Caco-2 (cell line): ENCODE measurements at regions not wholly inside any gene's neighbourhood (a gene's known extent, or its start where the extent isn't known, plus 50 kb on each side); places are given as distances from the start of the nearest gene placed in this dataset.

Experiments
- BruUV-seq: library from RNA; stranded (reverse); fragments of 400-500 nt; replicated peaks from 2 replicates; lab custom pipeline; 2021; lab: Mats Ljungman, UMichigan
- CTCF ChIA-PET: fragments of 300-600 bp; sonication (Branson Sonifier 250); formaldehyde crosslinking; loops from one replicate; lab custom pipeline; 2022; ENCODE audit warnings: antibody characterized with exemption; lab: Charles Lee
- POLR2A ChIA-PET: fragments of 300-600 bp; sonication (Branson Sonifier 250); formaldehyde crosslinking; loops from one replicate; lab custom pipeline; 2022; ENCODE audit warnings: antibody characterized with exemption; lab: Charles Lee
- DNase-seq, 2 experiments: peaks; one replicate each; pipeline versions ENCODE4 v3.0.0 to v3.0.0-alpha.2; 2020 to 2022
- H3K27me3 ChIP-seq: replicated peaks from 2 replicates; pipeline ENCODE4 v1.6.0; 2011; ENCODE audit warnings: low read length; ENCODE audit not compliant: control insufficient read depth, insufficient read depth
- H3K36me3 ChIP-seq: 2 replicates; pipeline ENCODE4 v1.5.1; 2011; ENCODE audit warnings: low read length; ENCODE audit not compliant: control insufficient read depth, insufficient read depth
- H3K4me1 ChIP-seq: fragments of 250-450 bp; sonication (Bioruptor Pico); 2 replicates; pipeline ENCODE4 v1.5.1; 2020; ENCODE audit warnings: mild to moderate bottlenecking
- H3K4me3 ChIP-seq: 2 replicates; pipeline ENCODE4 v1.5.1; 2011; ENCODE audit warnings: low read depth, mild to moderate bottlenecking, control low read depth, low read length
- H3K9me3 ChIP-seq: fragments of 250-450 bp; sonication (Bioruptor Pico); 2 replicates; pipeline ENCODE4 v1.5.1; 2020; ENCODE audit warnings: mild to moderate bottlenecking, moderate library complexity
- H3K27ac Mint-ChIP-seq: one replicate; pipeline ENCODE4 v1.8.0; 2022; ENCODE audit warnings: mixed read lengths; ENCODE audit not compliant: unreplicated experiment
- H3K27me3 Mint-ChIP-seq: one replicate; pipeline ENCODE4 v1.8.0; 2022; ENCODE audit warnings: mixed read lengths; ENCODE audit not compliant: insufficient read depth, unreplicated experiment
- H3K36me3 Mint-ChIP-seq: one replicate; pipeline ENCODE4 v1.8.0; 2022; ENCODE audit warnings: mild to moderate bottlenecking, mixed read lengths; ENCODE audit not compliant: insufficient read depth, unreplicated experiment
- H3K4me1 Mint-ChIP-seq: one replicate; pipeline ENCODE4 v1.8.0; 2022; ENCODE audit warnings: low read depth, mixed read lengths; ENCODE audit not compliant: unreplicated experiment
- H3K4me3 Mint-ChIP-seq: one replicate; pipeline ENCODE4 v1.8.0; 2022; ENCODE audit warnings: mild to moderate bottlenecking, moderate library complexity, mixed read lengths; ENCODE audit not compliant: unreplicated experiment
- H3K9me3 Mint-ChIP-seq: one replicate; pipeline ENCODE4 v1.8.0; 2022; ENCODE audit warnings: mixed read lengths; ENCODE audit not compliant: unreplicated experiment
- CTCF ChIP-seq, 2 experiments: fragments of 200-600 bp in 1 of 2; IDR thresholded peaks; 1 replicate in 1 of 2; 2 replicates in 1 of 2; pipeline versions ENCODE4 v1.5.1 to v1.8.0; 2011 to 2022; ENCODE audit warnings: antibody characterized with exemption in 1 of 2, control low read depth in 1 of 2, inconsistent platforms in 1 of 2, low read depth in 1 of 2, low read length in 1 of 2, mild to moderate bottlenecking in 1 of 2, moderate library complexity in 1 of 2; ENCODE audit not compliant: insufficient read depth in 1 of 2, severe bottlenecking in 1 of 2, unreplicated experiment in 1 of 2
- intact Hi-C: fragments of 100-400 bp; cut with micrococcal nuclease; formaldehyde crosslinking; loops from one replicate; pipeline ENCODE4 v1.10.0; 2022; ENCODE audit not compliant: unreplicated experiment

- no peak for TF ChIP-seq CTCF (IDR thresholded peaks at IDR 0.05; ENCODE audit: insufficient read depth in 1 of 2, low read depth in 1 of 2, low read length in 1 of 2, severe bottlenecking in 1 of 2, unreplicated experiment in 1 of 2)
- intact Hi-C loops = no loop called here
- H3K9me3 Mint-ChIP-seq = no peaks in the 10 kb centered on the region
- H3K4me3 Mint-ChIP-seq = no peak overlapping the region
- no TSS peak for BruUV-seq
- peaks cover 13% of the 10 kb centered on the region for H3K27me3 Mint-ChIP-seq
- no peak overlapping the region for H3K4me3 ChIP-seq
- ChIA-PET CTCF (interaction anchor here (0.6 kb wide), 1 partner anchor 9 kb away, joined by 3 read pairs; no protein-coding TSS in a partner anchor), POLR2A (no interaction called here)
- no peaks in the 10 kb centered on the region for H3K36me3 ChIP-seq
- no peak overlapping the region for H3K27ac Mint-ChIP-seq
- H3K36me3 Mint-ChIP-seq = no peaks in the 10 kb centered on the region
- no peaks in the 10 kb centered on the region for H3K9me3 ChIP-seq
- H3K27me3 ChIP-seq = no peaks in the 10 kb centered on the region; the same call in 1 of the 2 replicates
- DNase-seq = no peak
- H3K4me1 Mint-ChIP-seq = no peaks in the 10 kb centered on the region
- H3K4me1 ChIP-seq = no peaks in the 10 kb centered on the region
Measured at GRCh38 chr2:14994721-14995120, 362.2 kb downstream of the LRATD1 start.

GRCh38 chr2:14996351-14997014, 364.0 kb downstream of the LRATD1 start:
- H3K36me3 Mint-ChIP-seq = no peaks in the 10 kb centered on the region
- ChIA-PET POLR2A (no interaction called here), CTCF (no interaction called here)
- H3K27me3 Mint-ChIP-seq = peaks cover 11% of the 10 kb centered on the region
- Histone ChIP-seq H3K27me3 (no peaks in the 10 kb centered on the region; the same call in 1 of the 2 replicates), H3K9me3 (no peaks in the 10 kb centered on the region), H3K4me3 (no peak overlapping the region), H3K36me3 (no peaks in the 10 kb centered on the region), H3K4me1 (no peaks in the 10 kb centered on the region)
- H3K4me1 Mint-ChIP-seq = no peaks in the 10 kb centered on the region
- BruUV-seq = no TSS peak
- no peaks in the 10 kb centered on the region for H3K9me3 Mint-ChIP-seq
- H3K27ac Mint-ChIP-seq = no peak overlapping the region
- H3K4me3 Mint-ChIP-seq = no peak overlapping the region
- intact Hi-C loops = no loop called here
- no peak for DNase-seq
- TF ChIP-seq CTCF (IDR thresholded peaks at IDR 0.05; ENCODE audit: insufficient read depth in 1 of 2, low read depth in 1 of 2, low read length in 1 of 2, severe bottlenecking in 1 of 2, unreplicated experiment in 1 of 2) = no peak

GRCh38 chr2:14998546-14998945, 366.0 kb downstream of the LRATD1 start:
- no peak for DNase-seq
- Histone ChIP-seq H3K4me1 (no peaks in the 10 kb centered on the region), H3K9me3 (no peaks in the 10 kb centered on the region), H3K27me3 (no peaks in the 10 kb centered on the region; the same call in 1 of the 2 replicates), H3K4me3 (no peak overlapping the region), H3K36me3 (no peaks in the 10 kb centered on the region)
- CTCF ChIA-PET = no interaction called here
- H3K27ac Mint-ChIP-seq = no peak overlapping the region
- no peaks in the 10 kb centered on the region for H3K9me3 Mint-ChIP-seq
- peaks cover 9% of the 10 kb centered on the region for H3K27me3 Mint-ChIP-seq
- BruUV-seq = no TSS peak
- no peaks in the 10 kb centered on the region for H3K36me3 Mint-ChIP-seq
- no peak overlapping the region for H3K4me3 Mint-ChIP-seq
- TF ChIP-seq CTCF (IDR thresholded peaks at IDR 0.05; ENCODE audit: insufficient read depth in 1 of 2, low read depth in 1 of 2, low read length in 1 of 2, severe bottlenecking in 1 of 2, unreplicated experiment in 1 of 2) = no peak
- intact Hi-C loops = no loop called here
- no peaks in the 10 kb centered on the region for H3K4me1 Mint-ChIP-seq
- POLR2A ChIA-PET = no interaction called here
